ENCODE measurements at regions not wholly inside any gene's neighbourhood (a gene's known extent, or its start where the extent isn't known, plus 50 kb on each side); places are given as distances from the start of the nearest gene placed in this dataset.

DNA sequence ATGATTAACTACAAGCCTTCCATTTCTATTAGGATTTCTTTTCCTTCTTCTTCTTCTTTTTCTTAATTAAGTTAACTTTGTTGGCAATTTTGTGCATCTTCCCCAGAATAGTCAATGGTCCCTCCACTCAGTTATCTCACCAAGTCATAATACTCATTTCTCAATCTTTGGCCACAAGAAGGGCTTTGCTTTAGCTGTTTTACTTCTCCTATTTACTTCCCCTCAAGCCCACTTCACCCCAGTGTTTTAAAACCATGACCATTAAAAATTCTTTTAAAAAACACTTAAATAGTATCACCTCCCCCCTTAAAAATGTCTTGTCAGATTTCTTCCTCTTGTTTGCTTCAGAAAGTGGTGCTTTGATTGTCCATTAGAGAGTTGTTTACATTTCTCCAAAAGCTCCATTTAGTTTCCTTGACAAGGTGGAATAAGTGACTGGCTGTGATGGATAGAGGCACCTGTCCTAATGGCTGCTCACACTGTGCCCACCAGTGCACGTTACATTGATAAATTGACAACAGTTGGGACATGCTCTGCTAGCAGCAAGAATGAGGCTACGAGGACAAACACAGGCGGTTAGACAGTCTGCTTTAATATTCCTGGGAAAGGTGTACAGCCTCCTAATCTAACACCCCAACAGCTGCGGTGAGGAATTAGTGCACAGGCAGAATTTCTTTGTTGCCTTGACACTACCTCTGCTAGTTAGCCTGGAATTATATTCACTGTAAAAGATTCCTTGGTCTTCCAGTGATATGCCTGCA, 354.7 kb downstream of the LMO4 start:
- no peak for DNase-seq (ENCODE audit: low read depth in 1 of 2, low spot score in 1 of 2)
- Histone ChIP-seq H3K27me3 (ENCODE audit: insufficient read depth, poor library complexity, severe bottlenecking) (no peaks in the 10 kb centered on the region), H3K4me3 (replicated peaks; ENCODE audit: insufficient read depth, low read length) (no peak overlapping the region), H3K27ac (replicated peaks) (no peak overlapping the region)
- TF ChIP-seq, protein P1, sequence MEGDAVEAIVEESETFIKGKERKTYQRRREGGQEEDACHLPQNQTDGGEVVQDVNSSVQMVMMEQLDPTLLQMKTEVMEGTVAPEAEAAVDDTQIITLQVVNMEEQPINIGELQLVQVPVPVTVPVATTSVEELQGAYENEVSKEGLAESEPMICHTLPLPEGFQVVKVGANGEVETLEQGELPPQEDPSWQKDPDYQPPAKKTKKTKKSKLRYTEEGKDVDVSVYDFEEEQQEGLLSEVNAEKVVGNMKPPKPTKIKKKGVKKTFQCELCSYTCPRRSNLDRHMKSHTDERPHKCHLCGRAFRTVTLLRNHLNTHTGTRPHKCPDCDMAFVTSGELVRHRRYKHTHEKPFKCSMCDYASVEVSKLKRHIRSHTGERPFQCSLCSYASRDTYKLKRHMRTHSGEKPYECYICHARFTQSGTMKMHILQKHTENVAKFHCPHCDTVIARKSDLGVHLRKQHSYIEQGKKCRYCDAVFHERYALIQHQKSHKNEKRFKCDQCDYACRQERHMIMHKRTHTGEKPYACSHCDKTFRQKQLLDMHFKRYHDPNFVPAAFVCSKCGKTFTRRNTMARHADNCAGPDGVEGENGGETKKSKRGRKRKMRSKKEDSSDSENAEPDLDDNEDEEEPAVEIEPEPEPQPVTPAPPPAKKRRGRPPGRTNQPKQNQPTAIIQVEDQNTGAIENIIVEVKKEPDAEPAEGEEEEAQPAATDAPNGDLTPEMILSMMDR (IDR thresholded peaks at IDR 0.05; ENCODE audit: insufficient read depth, low read length) = no peak
- no peak for TF ChIP-seq GABPA (IDR thresholded peaks at IDR 0.05; ENCODE audit: low read depth)
- TF ChIP-seq SPI1 (IDR thresholded peaks at IDR 0.05; ENCODE audit: borderline replicate concordance, low read depth) = no peak
- TF ChIP-seq, protein P2, sequence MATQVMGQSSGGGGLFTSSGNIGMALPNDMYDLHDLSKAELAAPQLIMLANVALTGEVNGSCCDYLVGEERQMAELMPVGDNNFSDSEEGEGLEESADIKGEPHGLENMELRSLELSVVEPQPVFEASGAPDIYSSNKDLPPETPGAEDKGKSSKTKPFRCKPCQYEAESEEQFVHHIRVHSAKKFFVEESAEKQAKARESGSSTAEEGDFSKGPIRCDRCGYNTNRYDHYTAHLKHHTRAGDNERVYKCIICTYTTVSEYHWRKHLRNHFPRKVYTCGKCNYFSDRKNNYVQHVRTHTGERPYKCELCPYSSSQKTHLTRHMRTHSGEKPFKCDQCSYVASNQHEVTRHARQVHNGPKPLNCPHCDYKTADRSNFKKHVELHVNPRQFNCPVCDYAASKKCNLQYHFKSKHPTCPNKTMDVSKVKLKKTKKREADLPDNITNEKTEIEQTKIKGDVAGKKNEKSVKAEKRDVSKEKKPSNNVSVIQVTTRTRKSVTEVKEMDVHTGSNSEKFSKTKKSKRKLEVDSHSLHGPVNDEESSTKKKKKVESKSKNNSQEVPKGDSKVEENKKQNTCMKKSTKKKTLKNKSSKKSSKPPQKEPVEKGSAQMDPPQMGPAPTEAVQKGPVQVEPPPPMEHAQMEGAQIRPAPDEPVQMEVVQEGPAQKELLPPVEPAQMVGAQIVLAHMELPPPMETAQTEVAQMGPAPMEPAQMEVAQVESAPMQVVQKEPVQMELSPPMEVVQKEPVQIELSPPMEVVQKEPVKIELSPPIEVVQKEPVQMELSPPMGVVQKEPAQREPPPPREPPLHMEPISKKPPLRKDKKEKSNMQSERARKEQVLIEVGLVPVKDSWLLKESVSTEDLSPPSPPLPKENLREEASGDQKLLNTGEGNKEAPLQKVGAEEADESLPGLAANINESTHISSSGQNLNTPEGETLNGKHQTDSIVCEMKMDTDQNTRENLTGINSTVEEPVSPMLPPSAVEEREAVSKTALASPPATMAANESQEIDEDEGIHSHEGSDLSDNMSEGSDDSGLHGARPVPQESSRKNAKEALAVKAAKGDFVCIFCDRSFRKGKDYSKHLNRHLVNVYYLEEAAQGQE (IDR thresholded peaks at IDR 0.05; ENCODE audit: insufficient replicate concordance, low read depth) = no peak
- no peak for TF ChIP-seq POLR2AphosphoS5 (IDR thresholded peaks at IDR 0.05; ENCODE audit: low read depth)

DNA sequence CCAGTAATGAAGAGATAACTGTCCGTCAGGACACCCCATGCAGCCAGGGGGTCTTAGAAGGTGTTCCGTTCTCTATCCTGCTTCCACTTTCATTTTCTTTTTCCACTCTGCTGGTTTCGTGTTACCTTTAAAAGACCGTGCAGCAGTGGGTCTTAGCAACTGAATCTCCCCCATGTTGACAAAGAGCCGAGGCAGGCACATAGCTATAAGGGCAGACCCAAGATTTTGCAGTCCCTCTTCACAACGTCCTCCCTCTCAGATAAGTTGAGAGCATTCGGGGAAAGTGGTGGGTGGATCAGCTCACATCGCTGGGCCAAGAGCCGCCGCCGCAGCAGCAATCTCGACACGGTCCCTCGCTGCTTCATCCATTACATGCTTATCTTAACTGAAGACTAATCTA, 355.5 kb downstream of the LMO4 start:
- TF ChIP-seq GABPA (IDR thresholded peaks at IDR 0.05; ENCODE audit: low read depth) = no peak
- no peak overlapping the region for H3K27ac ChIP-seq (replicated peaks)
- H3K4me3 ChIP-seq (replicated peaks; ENCODE audit: insufficient read depth, low read length) = no peak overlapping the region
- H3K27me3 ChIP-seq (ENCODE audit: insufficient read depth, poor library complexity, severe bottlenecking) = no peaks in the 10 kb centered on the region
- no peak for DNase-seq (ENCODE audit: low read depth in 1 of 2, low spot score in 1 of 2)

DNA sequence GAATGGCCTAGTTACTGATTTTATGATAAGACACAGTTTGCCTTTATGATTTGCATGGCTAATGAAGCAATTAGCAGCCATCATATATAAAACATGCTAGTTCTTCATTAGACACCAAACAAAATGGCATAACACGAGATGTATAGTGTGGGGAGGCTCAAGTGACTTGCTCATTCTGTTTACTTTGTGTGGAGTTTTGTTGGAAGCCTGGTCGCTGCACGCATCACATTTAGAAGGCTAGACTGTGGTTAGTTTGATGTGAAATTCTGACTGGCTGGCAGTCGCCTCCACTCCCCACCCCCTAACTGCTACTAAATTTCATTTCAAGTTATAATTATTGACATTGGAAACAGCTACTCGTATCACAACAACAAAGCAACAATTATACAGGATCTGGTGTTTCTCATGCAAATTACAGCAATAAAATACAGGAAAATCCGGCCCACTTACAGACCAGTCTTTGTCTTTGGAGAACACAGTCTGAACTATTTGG, 356.1 kb downstream of the LMO4 start:
- no peak for TF ChIP-seq GABPA (IDR thresholded peaks at IDR 0.05; ENCODE audit: low read depth)
- no peak for DNase-seq (ENCODE audit: low read depth in 1 of 2, low spot score in 1 of 2)
- Histone ChIP-seq H3K4me3 (replicated peaks; ENCODE audit: insufficient read depth, low read length) (no peak overlapping the region), H3K27ac (replicated peaks) (no peak overlapping the region), H3K27me3 (ENCODE audit: insufficient read depth, poor library complexity, severe bottlenecking) (no peaks in the 10 kb centered on the region)

DNA sequence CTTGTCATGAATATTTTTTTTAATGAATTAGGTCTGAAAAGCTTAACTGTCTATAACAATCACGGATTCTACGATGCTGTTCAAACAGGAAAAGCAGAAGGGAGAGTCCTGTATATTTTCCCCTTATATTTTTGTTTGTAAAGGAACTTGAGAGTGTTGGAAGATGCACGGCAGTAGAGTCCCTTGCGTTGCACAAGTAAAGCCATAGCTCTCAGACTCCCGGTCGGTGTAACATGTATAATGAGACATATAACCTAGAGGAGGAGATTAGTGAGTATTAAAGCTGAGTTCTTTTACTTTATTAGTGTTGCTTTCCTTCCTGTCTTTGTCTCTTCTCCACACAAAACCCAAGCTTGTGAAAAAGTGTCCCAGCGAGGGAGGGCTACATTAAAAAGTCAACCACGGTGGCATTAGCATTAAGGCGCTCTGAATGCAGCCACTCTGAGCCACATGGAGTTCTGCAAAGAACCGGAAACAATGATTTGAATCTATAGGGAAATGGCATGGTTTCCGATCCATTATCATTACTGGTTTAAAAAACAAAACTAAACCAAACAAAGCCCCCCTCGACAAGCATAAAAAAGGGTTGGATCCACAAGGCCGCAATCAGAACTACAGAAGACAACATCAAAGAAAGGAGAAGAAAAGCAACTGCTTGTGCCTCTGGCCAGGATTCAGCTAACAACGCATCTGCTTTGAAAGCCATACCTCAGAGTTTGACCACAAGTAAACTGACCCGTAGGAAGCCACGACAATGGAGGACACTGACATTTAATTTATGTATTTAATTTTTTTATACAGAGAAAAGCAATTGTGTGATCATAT, 356.8 kb downstream of the LMO4 start:
- no peak for DNase-seq (ENCODE audit: low read depth in 1 of 2, low spot score in 1 of 2)
- no peaks in the 10 kb centered on the region for H3K27me3 ChIP-seq (ENCODE audit: insufficient read depth, poor library complexity, severe bottlenecking)
- H3K27ac ChIP-seq (replicated peaks) = no peak overlapping the region
- H3K4me3 ChIP-seq (replicated peaks; ENCODE audit: insufficient read depth, low read length) = no peak overlapping the region
- TF ChIP-seq POLR2AphosphoS5 (IDR thresholded peaks at IDR 0.05; ENCODE audit: low read depth) (no peak), SPI1 (IDR thresholded peaks at IDR 0.05; ENCODE audit: borderline replicate concordance, low read depth) (no peak), GABPA (IDR thresholded peaks at IDR 0.05; ENCODE audit: low read depth) (no peak)
- TF ChIP-seq, protein P1 (IDR thresholded peaks at IDR 0.05; ENCODE audit: insufficient read depth, low read length) = no peak

DNA sequence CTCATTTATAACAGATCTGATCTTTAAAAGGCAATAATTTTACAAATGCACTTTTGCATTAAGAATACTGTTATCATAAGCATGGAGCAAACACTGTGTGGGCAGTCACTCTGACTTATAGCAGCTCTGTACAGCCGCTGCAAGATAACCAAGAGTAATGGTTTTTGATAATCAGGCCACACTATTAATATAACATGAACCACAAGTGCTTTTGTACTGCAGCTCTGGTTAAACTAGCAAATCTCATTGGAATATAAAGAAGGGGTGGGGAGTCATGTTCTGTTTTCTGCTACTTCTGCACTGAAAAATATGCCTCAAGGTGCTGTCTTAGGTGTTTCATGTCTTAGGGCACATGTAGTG, 357.4 kb downstream of the LMO4 start:
- H3K27ac ChIP-seq (replicated peaks) = no peak overlapping the region
- DNase-seq (ENCODE audit: low read depth in 1 of 2, low spot score in 1 of 2) = no peak
- H3K27me3 ChIP-seq (ENCODE audit: insufficient read depth, poor library complexity, severe bottlenecking) = peaks cover 2% of the 10 kb centered on the region
- no peak overlapping the region for H3K4me3 ChIP-seq (replicated peaks; ENCODE audit: insufficient read depth, low read length)
- TF ChIP-seq SPI1 (IDR thresholded peaks at IDR 0.05; ENCODE audit: borderline replicate concordance, low read depth) (no peak), GABPA (IDR thresholded peaks at IDR 0.05; ENCODE audit: low read depth) (no peak), POLR2AphosphoS5 (IDR thresholded peaks at IDR 0.05; ENCODE audit: low read depth) (no peak)
- TF ChIP-seq, protein P2 (IDR thresholded peaks at IDR 0.05; ENCODE audit: insufficient replicate concordance, low read depth) = no peak
- TF ChIP-seq, protein P1 (IDR thresholded peaks at IDR 0.05; ENCODE audit: insufficient read depth, low read length) = no peak

All from HL-60 (cell line).